Progenitor cell of endocrine pancreas (in vitro differentiated cells): ENCODE measurements at regions not wholly inside any gene's neighbourhood (a gene's known extent, or its start where the extent isn't known, plus 50 kb on each side); places are given as distances from the start of the nearest gene placed in this dataset.

Experiments used
- DNase-seq: peaks from one replicate; pipeline ENCODE4 v3.0.0; 2021; ENCODE audit warnings: low spot score; ENCODE audit not compliant: unreplicated experiment
- H3K27ac Mint-ChIP-seq: 2 replicates; pipeline ENCODE4 v1.8.0; 2021; ENCODE audit warnings: mild to moderate bottlenecking, moderate library complexity, mixed read lengths
- H3K27me3 Mint-ChIP-seq: 2 replicates; pipeline ENCODE4 v1.8.0; 2021; ENCODE audit warnings: mixed read lengths
- H3K36me3 Mint-ChIP-seq: 2 replicates; pipeline ENCODE4 v1.8.0; 2022; ENCODE audit warnings: mixed read lengths; ENCODE audit not compliant: insufficient read depth
- H3K4me1 Mint-ChIP-seq: 2 replicates; pipeline ENCODE4 v1.8.0; 2021; ENCODE audit warnings: low read depth, mixed read lengths
- H3K4me3 Mint-ChIP-seq: 2 replicates; pipeline ENCODE4 v1.8.0; 2021; ENCODE audit warnings: low read depth, mild to moderate bottlenecking, moderate library complexity, mixed read lengths
- H3K9me3 Mint-ChIP-seq: 2 replicates; pipeline ENCODE4 v1.8.0; 2021; ENCODE audit warnings: low read depth, mixed read lengths
- CTCF ChIP-seq: fragments of 200-600 bp; sonication (generic); IDR thresholded peaks from one replicate; pipeline ENCODE4 v1.5.0; 2021; ENCODE audit warnings: antibody characterized with exemption, mild to moderate bottlenecking; ENCODE audit not compliant: unreplicated experiment

- Mint-ChIP-seq H3K36me3 (no peaks in the 10 kb centered on the region), H3K27ac (no peak overlapping the region), H3K27me3 (peaks cover 29% of the 10 kb centered on the region), H3K9me3 (no peaks in the 10 kb centered on the region), H3K4me3 (no peak overlapping the region), H3K4me1 (peaks cover 6% of the 10 kb centered on the region)
- DNase-seq: no peak
- TF ChIP-seq CTCF: no peak
These were observed 154.2 kb upstream of the TSLP start for GRCh38 chr5:110917161-110917875.

GRCh38 chr5:110918683-110919082 lies 152.8 kb upstream of the TSLP start:
- DNase-seq: no peak
- no peaks in the 10 kb centered on the region for H3K36me3 Mint-ChIP-seq
- no peaks in the 10 kb centered on the region for H3K9me3 Mint-ChIP-seq
- peaks cover 6% of the 10 kb centered on the region for H3K4me1 Mint-ChIP-seq
- H3K4me3 Mint-ChIP-seq: no peak overlapping the region
- H3K27ac Mint-ChIP-seq: no peak overlapping the region
- TF ChIP-seq CTCF: no peak
- H3K27me3 Mint-ChIP-seq: peaks cover 33% of the 10 kb centered on the region

- Mint-ChIP-seq H3K27me3 (peaks cover 21% of the 10 kb centered on the region), H3K9me3 (no peaks in the 10 kb centered on the region), H3K4me3 (no peak overlapping the region), H3K4me1 (peaks cover 6% of the 10 kb centered on the region), H3K36me3 (no peaks in the 10 kb centered on the region), H3K27ac (no peak overlapping the region)
- TF ChIP-seq CTCF: no peak
- DNase-seq: no peak
These were observed 147.5 kb upstream of the TSLP start for GRCh38 chr5:110923971-110924370.

GRCh38 chr5:110925398-110925797 lies 146.1 kb upstream of the TSLP start:
- Mint-ChIP-seq H3K27me3 (peaks cover 12% of the 10 kb centered on the region), H3K36me3 (no peaks in the 10 kb centered on the region), H3K27ac (no peak overlapping the region), H3K4me3 (no peak overlapping the region), H3K4me1 (no peaks in the 10 kb centered on the region), H3K9me3 (no peaks in the 10 kb centered on the region)
- DNase-seq: no peak
- TF ChIP-seq CTCF: no peak

- H3K9me3 Mint-ChIP-seq: peaks cover 3% of the 10 kb centered on the region
- H3K27ac Mint-ChIP-seq: no peak overlapping the region
- no peaks in the 10 kb centered on the region for H3K36me3 Mint-ChIP-seq
- no peak for TF ChIP-seq CTCF
- DNase-seq: no peak
- H3K27me3 Mint-ChIP-seq: peaks cover 12% of the 10 kb centered on the region
- H3K4me1 Mint-ChIP-seq: no peaks in the 10 kb centered on the region
- no peak overlapping the region for H3K4me3 Mint-ChIP-seq
These were observed 145.6 kb upstream of the TSLP start for GRCh38 chr5:110925916-110926315.
